Endodermal cell (in vitro differentiated cells): ENCODE measurements at regions not wholly inside any gene's neighbourhood (a gene's known extent, or its start where the extent isn't known, plus 50 kb on each side); places are given as distances from the start of the nearest gene placed in this dataset.
A peak's percentile ranks its signal among the peaks of the same experiment; 100 is the strongest.

Experiments
- DNase-seq: peaks from one replicate; pipeline ENCODE4 v3.0.0-alpha.2; 2017
- H3K27ac ChIP-seq: 2 replicates; pipeline ENCODE4 v1.5.1; 2013; ENCODE audit warnings: mild to moderate bottlenecking, low read depth, low read length, moderate library complexity
- H3K27me3 ChIP-seq: 2 replicates; pipeline ENCODE4 v1.6.1; 2013; ENCODE audit warnings: mild to moderate bottlenecking, low read length, moderate library complexity; ENCODE audit not compliant: insufficient read depth, control insufficient read depth, poor library complexity, severe bottlenecking
- H3K36me3 ChIP-seq: 2 replicates; pipeline ENCODE4 v1.7.0; 2013; ENCODE audit warnings: mild to moderate bottlenecking, low read length, moderate library complexity; ENCODE audit not compliant: control insufficient read depth, insufficient read depth
- H3K4me1 ChIP-seq: one replicate; pipeline ENCODE4 v1.7.0; 2013; ENCODE audit warnings: low read length; ENCODE audit not compliant: control insufficient read depth, insufficient read depth
- H3K4me3 ChIP-seq: 2 replicates; pipeline ENCODE4 v1.5.1; 2013; ENCODE audit warnings: mild to moderate bottlenecking, low read length, moderate library complexity
- H3K9ac ChIP-seq: 2 replicates; pipeline ENCODE4 v1.6.1; 2013; ENCODE audit warnings: mild to moderate bottlenecking, low read length, moderate library complexity; ENCODE audit not compliant: poor library complexity, severe bottlenecking; ENCODE audit errors: extremely low read depth
- H3K9me3 ChIP-seq: 2 replicates; pipeline ENCODE4 v1.6.1; 2013; ENCODE audit warnings: mild to moderate bottlenecking, low read length, moderate library complexity; ENCODE audit not compliant: control insufficient read depth
- H3K27ac Mint-ChIP-seq: 2 replicates; pipeline ENCODE4 v1.8.0; 2020; ENCODE audit warnings: mixed read lengths
- H3K27me3 Mint-ChIP-seq: 2 replicates; pipeline ENCODE4 v1.8.0; 2021; ENCODE audit warnings: mild to moderate bottlenecking, mixed read lengths; ENCODE audit not compliant: insufficient read depth
- H3K36me3 Mint-ChIP-seq: 2 replicates; pipeline ENCODE4 v1.8.0; 2020; ENCODE audit warnings: low read depth, mixed read lengths
- H3K4me1 Mint-ChIP-seq: 2 replicates; pipeline ENCODE4 v1.8.0; 2020; ENCODE audit warnings: mixed read lengths
- H3K4me3 Mint-ChIP-seq: 2 replicates; pipeline ENCODE4 v1.8.0; 2020; ENCODE audit warnings: mild to moderate bottlenecking, moderate library complexity, mixed read lengths
- H3K9me3 Mint-ChIP-seq: 2 replicates; pipeline ENCODE4 v1.8.0; 2020; ENCODE audit warnings: mild to moderate bottlenecking, mixed read lengths
- CTCF ChIP-seq: fragments of 200-600 bp; sonication (generic); conservative IDR thresholded peaks from 2 replicates; pipeline ENCODE4 v1.5.0; 2021; ENCODE audit warnings: antibody characterized with exemption, mild to moderate bottlenecking
- WGBS, 2 experiments: methylation state at CpG; one replicate each; pipeline versions ENCODE4 v1.1.5 to v1.1.7; 2013; ENCODE audit warnings: missing lambda C conversion rate in 2 of 2, mixed read lengths in 1 of 2; ENCODE audit not compliant: insufficient coverage in 1 of 2, insufficient read length in 1 of 2; 5-methylcytosine and 5-hydroxymethylcytosine counted together

- Mint-ChIP-seq H3K9me3 (no peaks in the 10 kb centered on the region), H3K36me3 (no peaks in the 10 kb centered on the region), H3K4me1 (no peaks in the 10 kb centered on the region), H3K27ac (no peak overlapping the region), H3K27me3 (no peaks in the 10 kb centered on the region), H3K4me3 (no peak overlapping the region)
- no peaks in the 10 kb centered on the region for H3K4me1 ChIP-seq
- H3K4me3 ChIP-seq, result no peak overlapping the region
- no peaks in the 10 kb centered on the region for H3K9me3 ChIP-seq
- no peak for DNase-seq
- H3K27ac ChIP-seq, result no peak overlapping the region
- H3K27me3 ChIP-seq, result no peaks in the 10 kb centered on the region
- no peak overlapping the region for H3K9ac ChIP-seq
- 78% methylated on average over 1 of the region's 1 CpG; no CpG with 5 or more reads in 1 of the 2 experiments for WGBS, 2 experiments
- no peaks in the 10 kb centered on the region for H3K36me3 ChIP-seq
- peak; percentile 67 for TF ChIP-seq CTCF
Observed at GRCh38 chr13:64154514-64154913, 2738.9 kb upstream of the PCDH20 start.

GRCh38 chr13:64130600-64130999, 2715.0 kb upstream of the PCDH20 start:
- 95 to 96% methylated on average over 4 of the region's 4 CpGs for WGBS, 2 experiments
- Histone ChIP-seq H3K36me3 (no peaks in the 10 kb centered on the region), H3K27me3 (no peaks in the 10 kb centered on the region), H3K27ac (no peak overlapping the region), H3K9ac (no peak overlapping the region), H3K4me1 (no peaks in the 10 kb centered on the region), H3K9me3 (no peaks in the 10 kb centered on the region), H3K4me3 (no peak overlapping the region)
- Mint-ChIP-seq H3K36me3 (no peaks in the 10 kb centered on the region), H3K4me1 (no peaks in the 10 kb centered on the region), H3K27ac (no peak overlapping the region), H3K9me3 (no peaks in the 10 kb centered on the region), H3K4me3 (no peak overlapping the region), H3K27me3 (no peaks in the 10 kb centered on the region)
- peak; percentile 43 for DNase-seq
- TF ChIP-seq CTCF, result no peak

- Histone ChIP-seq H3K27ac (no peak overlapping the region), H3K27me3 (no peaks in the 10 kb centered on the region), H3K4me3 (no peak overlapping the region), H3K9ac (no peak overlapping the region), H3K9me3 (no peaks in the 10 kb centered on the region), H3K4me1 (no peaks in the 10 kb centered on the region), H3K36me3 (no peaks in the 10 kb centered on the region)
- H3K27me3 Mint-ChIP-seq, result no peaks in the 10 kb centered on the region
- no peaks in the 10 kb centered on the region for H3K36me3 Mint-ChIP-seq
- WGBS, 2 experiments, result 29 to 33% methylated on average over 3 of the region's 3 CpGs
- no peaks in the 10 kb centered on the region for H3K9me3 Mint-ChIP-seq
- H3K27ac Mint-ChIP-seq, result no peak overlapping the region
- no peak for DNase-seq
- no peak overlapping the region for H3K4me3 Mint-ChIP-seq
- no peaks in the 10 kb centered on the region for H3K4me1 Mint-ChIP-seq
- TF ChIP-seq CTCF, result no peak
Observed at GRCh38 chr13:64130171-64130570, 2714.5 kb upstream of the PCDH20 start.
